ENCODE measurements at regions not wholly inside any gene's neighbourhood (a gene's known extent, or its start where the extent isn't known, plus 50 kb on each side); places are given as distances from the start of the nearest gene placed in this dataset.

- ChIA-PET POLR2A (ENCODE audit: unreplicated experiment) (no interaction called here), CTCF (no interaction called here)
- intact Hi-C loops (cut with micrococcal nuclease) = loop anchor here (1.0 kb wide), 1 partner anchor 10 kb away; no protein-coding TSS in a partner anchor
- no peak for TF ChIP-seq EZH2 (IDR thresholded peaks at IDR 0.05; ENCODE audit: low read length, unreplicated experiment)
- TF ChIP-seq EZH2phosphoT487 (IDR thresholded peaks at IDR 0.05; ENCODE audit: borderline replicate concordance, low read length) = no peak
- no peak for TF ChIP-seq CTCF (conservative IDR thresholded peaks at IDR 0.05; ENCODE audit: low read depth, low read length)
- no peak overlapping the region for H3K4me2 ChIP-seq (ENCODE audit: low read length)
- no peaks in the 10 kb centered on the region for H4K20me1 ChIP-seq (ENCODE audit: low read length)
- no peaks in the 10 kb centered on the region for H3F3A ChIP-seq (ENCODE audit: low read length, unreplicated experiment)
- H3K4me3 ChIP-seq (ENCODE audit: low read length) = no peak overlapping the region
- H3K9me2 ChIP-seq (replicated peaks; ENCODE audit: low read length) = no peaks in the 10 kb centered on the region
- peak; percentile 71 for DNase-seq
- peaks cover 6% of the 10 kb centered on the region; the same call in 1 of the 2 replicates for H3K4me1 ChIP-seq (ENCODE audit: insufficient read depth, low read length)
- peak; percentile 80 for ATAC-seq
- H3K79me2 ChIP-seq (ENCODE audit: low read length) = no peaks in the 10 kb centered on the region
- H3K9ac ChIP-seq (ENCODE audit: low read length) = peak overlapping the region; percentile 29; the same call in 1 of the 2 replicates
- no peak overlapping the region for H2AFZ ChIP-seq (ENCODE audit: low read length)
- H3K27ac ChIP-seq (ENCODE audit: low read length) = peak overlapping the region; percentile 69
- no peaks in the 10 kb centered on the region for H3K36me3 ChIP-seq (ENCODE audit: low read depth, low read length)
- H3K27me3 ChIP-seq (ENCODE audit: low read length) = no peaks in the 10 kb centered on the region
- no peaks in the 10 kb centered on the region for H3K9me3 ChIP-seq (ENCODE audit: low read length)
- no TSS peak for BruUV-seq (replicated peaks)
Observed at GRCh38 chr2:193824474-193824873, 1629.7 kb upstream of the TMEFF2 start.

GRCh38 chr2:193818801-193819499 lies 1624.2 kb upstream of the TMEFF2 start:
- no TSS peak for BruUV-seq (replicated peaks)
- H3K9me2 ChIP-seq (replicated peaks; ENCODE audit: low read length) = no peaks in the 10 kb centered on the region
- no peak overlapping the region for H3K4me3 ChIP-seq (ENCODE audit: low read length)
- H3K4me1 ChIP-seq (ENCODE audit: insufficient read depth, low read length) = peaks cover 3% of the 10 kb centered on the region; the same call in 1 of the 2 replicates
- TF ChIP-seq EZH2 (IDR thresholded peaks at IDR 0.05; ENCODE audit: low read length, unreplicated experiment) (no peak), CTCF (conservative IDR thresholded peaks at IDR 0.05; ENCODE audit: low read depth, low read length) (no peak), EZH2phosphoT487 (IDR thresholded peaks at IDR 0.05; ENCODE audit: borderline replicate concordance, low read length) (no peak)
- H3K27ac ChIP-seq (ENCODE audit: low read length) = no peak overlapping the region
- H3F3A ChIP-seq (ENCODE audit: low read length, unreplicated experiment) = no peaks in the 10 kb centered on the region
- no peak for ATAC-seq
- H3K9me3 ChIP-seq (ENCODE audit: low read length) = no peaks in the 10 kb centered on the region
- no peaks in the 10 kb centered on the region for H3K79me2 ChIP-seq (ENCODE audit: low read length)
- no peak overlapping the region for H3K4me2 ChIP-seq (ENCODE audit: low read length)
- no peaks in the 10 kb centered on the region for H3K36me3 ChIP-seq (ENCODE audit: low read depth, low read length)
- no peak overlapping the region for H2AFZ ChIP-seq (ENCODE audit: low read length)
- no peak overlapping the region for H3K9ac ChIP-seq (ENCODE audit: low read length)
- no peaks in the 10 kb centered on the region for H4K20me1 ChIP-seq (ENCODE audit: low read length)
- no peak for DNase-seq
- ChIA-PET CTCF (no interaction called here), POLR2A (ENCODE audit: unreplicated experiment) (no interaction called here)
- intact Hi-C loops (cut with micrococcal nuclease) = no loop called here
- H3K27me3 ChIP-seq (ENCODE audit: low read length) = no peaks in the 10 kb centered on the region

GRCh38 chr2:193816008-193816407 lies 1621.3 kb upstream of the TMEFF2 start:
- no peak overlapping the region for H3K4me3 ChIP-seq (ENCODE audit: low read length)
- H3K9ac ChIP-seq (ENCODE audit: low read length) = no peak overlapping the region
- H3K27me3 ChIP-seq (ENCODE audit: low read length) = no peaks in the 10 kb centered on the region
- ATAC-seq = no peak
- H3K9me3 ChIP-seq (ENCODE audit: low read length) = no peaks in the 10 kb centered on the region
- H3K4me1 ChIP-seq (ENCODE audit: insufficient read depth, low read length) = no peaks in the 10 kb centered on the region
- no peaks in the 10 kb centered on the region for H3K36me3 ChIP-seq (ENCODE audit: low read depth, low read length)
- H3K27ac ChIP-seq (ENCODE audit: low read length) = no peak overlapping the region
- no peak overlapping the region for H2AFZ ChIP-seq (ENCODE audit: low read length)
- H3K9me2 ChIP-seq (replicated peaks; ENCODE audit: low read length) = no peaks in the 10 kb centered on the region
- H4K20me1 ChIP-seq (ENCODE audit: low read length) = no peaks in the 10 kb centered on the region
- H3K79me2 ChIP-seq (ENCODE audit: low read length) = no peaks in the 10 kb centered on the region
- no TSS peak for BruUV-seq (replicated peaks)
- POLR2A ChIA-PET (ENCODE audit: unreplicated experiment) = no interaction called here
- intact Hi-C loops (cut with micrococcal nuclease) = no loop called here
- DNase-seq = no peak
- TF ChIP-seq CTCF (conservative IDR thresholded peaks at IDR 0.05; ENCODE audit: low read depth, low read length) (no peak), EZH2 (IDR thresholded peaks at IDR 0.05; ENCODE audit: low read length, unreplicated experiment) (no peak), EZH2phosphoT487 (IDR thresholded peaks at IDR 0.05; ENCODE audit: borderline replicate concordance, low read length) (no peak)
- H3K4me2 ChIP-seq (ENCODE audit: low read length) = no peak overlapping the region
- H3F3A ChIP-seq (ENCODE audit: low read length, unreplicated experiment) = no peaks in the 10 kb centered on the region
- CTCF ChIA-PET = no interaction called here
